Brain pericyte (primary cell): ENCODE measurements at regions not wholly inside any gene's neighbourhood (a gene's known extent, or its start where the extent isn't known, plus 50 kb on each side); places are given as distances from the start of the nearest gene placed in this dataset.

Source experiments
- DNase-seq: peaks from one replicate; pipeline ENCODE4 v3.0.0-alpha.2; 2012; ENCODE audit warnings: low read depth, low spot score

GRCh38 chr9:86731511-86732063, 215.7 kb downstream of the GAS1 start:
- DNase-seq = no peak

DNA sequence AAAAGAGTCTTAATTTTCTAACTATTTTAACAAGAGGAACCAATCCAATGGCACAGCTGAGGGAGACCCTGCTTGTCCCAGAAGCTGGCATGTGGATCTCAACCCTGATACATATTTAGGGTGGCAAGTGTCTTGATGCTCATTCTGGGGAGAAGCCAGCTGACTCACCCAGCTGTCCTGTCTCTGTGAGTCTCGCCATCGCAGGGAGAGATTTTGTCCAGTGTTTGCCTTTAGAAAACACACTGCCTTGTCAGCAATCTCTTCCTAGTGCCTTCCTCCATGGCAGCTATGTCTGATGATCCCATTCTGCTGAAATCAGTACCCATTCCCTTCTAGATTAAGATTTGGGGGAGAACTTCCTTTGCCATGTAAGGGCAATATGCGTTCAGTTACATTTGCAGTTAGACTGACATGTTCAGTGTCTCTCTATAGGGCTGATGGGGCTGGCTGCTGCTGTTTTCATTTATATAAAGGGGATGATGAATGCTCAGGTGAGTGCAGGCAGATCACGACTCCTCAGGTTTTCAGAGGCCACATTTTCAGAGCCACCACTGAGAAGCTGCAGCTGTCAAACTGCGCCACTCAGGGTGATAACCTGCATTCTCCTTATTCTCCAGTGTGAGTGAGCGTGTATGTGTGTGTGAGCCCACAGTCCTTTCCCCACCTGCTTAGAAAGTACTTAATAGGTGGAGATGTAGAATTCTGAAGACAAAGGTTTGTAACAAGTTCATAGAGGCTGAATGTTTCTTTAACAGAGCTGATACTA, 217.0 kb downstream of the GAS1 start:
- DNase-seq = no peak

GRCh38 chr9:86724529-86724928, 222.8 kb downstream of the GAS1 start:
- DNase-seq = no peak

DNA sequence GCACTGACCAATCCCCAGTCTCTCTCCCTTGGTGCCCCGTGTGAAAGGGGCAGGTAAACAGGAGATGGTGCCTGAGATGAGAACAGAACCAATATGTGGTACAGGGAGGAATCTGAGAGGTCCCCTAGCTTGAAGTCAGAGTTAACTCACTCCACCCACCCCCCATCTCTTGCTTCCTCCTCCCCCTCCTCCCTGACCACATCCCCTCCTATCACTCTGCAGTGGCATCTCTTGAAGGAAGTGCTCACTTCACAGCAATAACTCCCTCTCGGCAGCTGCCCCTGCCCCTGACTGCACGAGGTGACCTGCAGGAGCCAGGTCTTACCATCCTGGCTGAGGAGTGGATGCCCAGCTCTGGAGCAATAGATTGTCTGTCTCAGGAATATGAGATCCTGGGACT, 224.0 kb downstream of the GAS1 start:
- no peak for DNase-seq

GRCh38 chr9:86722706-86723075, 224.6 kb downstream of the GAS1 start:
- no peak for DNase-seq

DNA sequence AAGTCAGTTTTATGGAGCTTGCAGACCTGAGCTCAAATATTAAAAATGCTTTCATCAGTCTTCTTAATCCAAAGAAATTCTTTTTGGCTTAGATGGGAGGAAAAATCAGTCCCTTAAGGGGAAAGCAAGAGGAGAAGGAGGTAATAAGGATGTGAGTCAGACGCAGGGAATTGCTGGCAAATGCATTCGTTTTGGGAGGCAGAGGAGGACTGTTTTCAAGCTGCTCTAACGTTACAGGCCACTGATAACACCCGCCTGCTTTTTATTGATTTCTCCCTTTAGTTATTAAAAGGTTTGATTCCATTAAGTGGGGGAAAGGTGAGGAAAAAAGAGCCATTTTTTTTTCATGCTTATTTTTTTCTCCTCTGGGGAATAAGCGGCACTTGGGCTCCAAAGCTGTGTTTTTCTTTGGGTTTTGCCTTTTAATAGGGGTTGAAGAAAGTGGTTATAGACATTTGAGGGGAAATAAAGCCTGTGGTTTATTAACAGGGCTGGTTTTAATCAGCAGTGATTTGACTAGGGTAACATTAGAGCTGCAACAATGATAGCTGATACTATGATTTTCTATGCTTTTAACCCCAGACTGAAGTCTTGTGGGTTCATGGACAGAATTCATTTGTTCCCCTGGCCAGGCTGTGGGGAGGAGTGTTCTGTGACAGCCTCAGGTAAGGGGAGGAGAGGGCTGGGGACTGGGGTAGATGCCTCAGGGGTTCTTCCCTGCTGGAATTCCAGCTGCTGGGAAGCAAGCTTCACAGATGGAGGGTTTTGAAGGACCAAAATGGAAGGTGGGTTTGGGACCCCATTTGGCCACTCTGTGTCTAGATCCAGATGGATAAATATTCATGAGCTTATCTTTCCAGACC, 225.2 kb downstream of the GAS1 start:
- peak; percentile 18 for DNase-seq

- DNase-seq = no peak
Observed at GRCh38 chr9:86721226-86721781, 226.0 kb downstream of the GAS1 start.

DNA sequence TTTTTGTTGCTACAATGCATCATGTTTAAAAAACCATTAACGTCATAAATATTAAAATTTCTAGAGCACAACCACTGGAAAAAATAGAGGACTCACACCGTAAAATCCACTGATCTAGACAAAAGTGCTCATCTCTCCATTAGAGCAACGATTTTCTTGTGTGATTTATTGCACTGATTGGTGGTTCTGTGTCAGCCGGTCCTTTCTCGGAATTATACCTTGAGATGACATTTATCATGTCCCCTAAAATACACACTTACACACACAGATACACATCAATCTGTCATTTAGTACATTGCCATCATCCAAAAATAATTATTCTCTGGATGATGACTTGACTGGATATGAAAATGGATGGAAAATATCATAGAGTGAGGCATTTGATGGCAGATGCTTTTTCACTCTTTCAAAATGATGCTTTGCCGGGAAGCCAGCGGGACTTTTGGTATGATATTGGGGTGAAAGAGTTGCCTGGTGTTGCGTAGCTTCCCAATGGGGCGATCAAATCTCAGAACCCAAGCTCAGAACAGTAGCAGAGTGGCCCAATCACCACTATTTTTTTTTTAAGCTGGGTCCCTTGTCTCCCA, 226.6 kb downstream of the GAS1 start:
- no peak for DNase-seq

DNA sequence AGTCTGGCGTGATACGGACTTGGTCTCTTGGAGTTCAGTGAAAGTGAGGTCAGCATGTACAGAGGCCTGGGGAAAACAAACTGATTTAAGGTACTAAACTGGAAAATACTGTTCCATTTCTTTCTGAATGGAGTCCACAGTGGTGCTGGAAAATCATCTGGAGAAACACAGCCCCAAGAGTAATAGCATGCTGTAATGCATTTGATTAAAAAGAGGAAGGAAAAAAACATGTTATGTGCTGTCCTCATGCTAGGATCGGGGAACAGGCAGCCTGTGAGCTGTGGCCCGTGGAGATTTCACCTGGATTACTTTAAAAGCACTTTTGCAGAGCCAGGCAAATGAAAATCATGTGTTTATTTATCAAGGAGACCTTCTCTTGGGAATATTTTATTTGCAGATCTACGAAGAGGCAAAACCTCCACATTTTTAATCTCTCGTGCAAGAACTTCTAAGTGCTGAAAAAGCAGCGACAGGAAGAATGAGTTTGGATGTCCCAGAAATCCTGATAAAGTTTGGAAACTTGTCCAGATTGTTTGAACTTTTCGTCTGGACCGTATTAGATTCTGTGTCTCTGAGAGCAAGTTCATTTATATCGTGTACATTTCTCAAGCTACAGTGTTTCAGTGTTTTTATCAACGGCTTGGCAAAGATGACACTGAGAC, 228.8 kb downstream of the GAS1 start:
- DNase-seq = no peak

DNA sequence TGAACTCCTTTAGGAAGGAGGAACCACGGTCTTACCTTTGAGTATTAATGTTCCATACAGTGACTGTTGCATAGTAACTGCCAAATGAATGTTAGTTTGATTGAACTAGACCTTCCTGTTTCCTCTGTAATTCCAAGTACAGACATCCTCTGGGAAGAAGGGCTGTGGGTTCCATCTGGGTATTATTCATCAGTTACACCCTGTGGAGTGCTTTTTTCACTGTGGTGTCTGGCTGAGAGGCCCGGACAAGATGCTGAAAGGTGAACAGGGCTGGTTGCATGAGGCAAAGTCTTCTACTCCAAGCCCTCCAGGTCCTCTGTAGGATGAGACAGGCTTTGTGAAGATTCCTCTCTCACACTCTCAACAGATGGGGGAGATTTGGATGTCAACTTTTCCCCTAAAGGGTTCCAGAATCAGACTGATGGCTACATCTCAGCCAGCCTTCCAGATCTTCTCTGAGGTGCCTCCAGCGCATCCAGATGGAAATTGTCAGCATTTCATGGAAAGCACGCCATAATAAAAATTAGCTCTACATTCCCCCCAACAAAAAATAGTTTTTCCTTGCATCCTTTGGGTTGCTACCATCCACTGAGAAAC, 230.9 kb downstream of the GAS1 start:
- no peak for DNase-seq

- DNase-seq = no peak
Observed at GRCh38 chr9:86714999-86715398, 232.3 kb downstream of the GAS1 start.

DNA sequence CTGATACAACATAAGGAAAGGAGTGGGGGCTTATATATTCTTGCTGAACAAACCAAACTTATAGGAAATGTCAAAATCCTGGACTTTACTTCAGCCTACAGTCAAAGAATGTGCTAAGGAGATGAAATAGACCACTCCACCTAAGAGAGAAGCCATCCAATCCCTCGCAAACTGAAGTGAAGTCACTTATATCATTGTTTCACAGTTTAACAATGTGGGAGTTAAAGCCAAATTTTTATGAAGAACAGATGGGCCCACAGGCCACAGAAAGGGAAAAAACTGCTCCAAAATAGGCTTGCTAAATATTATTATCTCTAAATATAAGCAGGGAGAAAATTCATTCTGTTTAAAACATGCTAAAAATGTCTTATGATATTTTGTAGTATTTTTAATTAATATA, 233.3 kb downstream of the GAS1 start:
- DNase-seq = no peak

- DNase-seq = no peak
Observed at GRCh38 chr9:86713470-86713869, 233.8 kb downstream of the GAS1 start.

DNA sequence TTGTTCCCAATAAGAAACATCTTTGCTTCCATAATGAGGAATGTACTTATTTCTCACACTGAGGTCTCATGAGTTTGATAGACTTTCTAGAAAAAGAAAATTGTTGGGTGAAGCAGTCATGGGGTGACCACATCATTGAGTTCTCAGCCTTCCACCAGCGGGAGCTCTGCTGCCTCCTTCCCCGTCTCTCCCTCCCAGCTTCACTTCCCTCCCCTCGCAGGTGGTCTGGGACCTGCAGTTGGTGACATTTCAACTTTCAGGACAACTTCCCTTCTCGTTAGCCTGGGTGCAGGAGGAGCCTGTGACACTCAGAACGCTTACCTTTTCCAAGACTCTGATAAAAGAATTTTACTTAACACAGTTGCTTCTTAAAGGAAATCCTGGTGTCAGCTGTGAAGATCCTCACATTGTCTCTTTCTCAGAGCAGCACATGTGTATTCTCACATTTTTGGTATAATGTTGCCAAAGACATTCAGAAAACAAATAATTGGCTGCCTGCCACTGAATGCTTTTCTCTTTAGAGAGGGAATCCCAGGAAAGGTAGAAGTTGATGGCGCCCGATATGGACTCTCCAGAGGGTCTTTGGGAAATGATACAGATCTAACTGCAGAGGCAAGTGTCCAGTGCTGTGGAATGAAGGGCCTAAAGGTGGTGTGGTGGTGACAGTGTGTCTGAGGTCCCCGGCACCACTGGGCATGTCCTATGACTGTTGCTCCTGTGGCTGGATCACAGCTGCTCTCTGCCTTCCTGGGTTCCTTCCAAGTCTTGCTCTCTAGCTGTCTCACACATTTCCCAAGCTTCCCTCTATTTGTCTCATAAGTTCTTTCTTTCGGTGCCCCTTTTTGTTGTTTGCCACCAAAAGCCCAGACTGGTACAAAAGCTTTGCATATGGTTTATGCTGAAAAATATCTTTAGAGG, 238.1 kb downstream of the GAS1 start:
- no peak for DNase-seq

GRCh38 chr9:86707932-86708510, 239.3 kb downstream of the GAS1 start:
- DNase-seq = no peak

DNA sequence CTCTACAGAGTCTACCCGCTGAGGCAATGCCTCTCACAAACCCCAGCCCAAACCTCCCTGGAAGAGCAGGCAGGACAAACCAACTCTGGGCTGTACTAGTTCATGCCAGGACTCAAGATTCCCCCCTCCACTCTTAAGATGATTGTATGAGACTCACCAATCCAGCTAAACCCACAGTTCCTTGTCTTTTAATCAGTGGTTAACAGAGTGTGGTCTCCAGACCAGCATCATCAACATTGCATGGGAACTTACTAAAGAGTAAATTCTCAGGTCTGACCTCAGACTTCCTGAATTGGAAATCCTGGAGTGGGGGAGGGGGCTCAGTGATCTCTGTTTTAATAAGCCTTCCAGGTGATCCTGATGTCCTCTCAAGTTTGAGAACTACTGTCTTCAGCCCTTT, 240.9 kb downstream of the GAS1 start:
- no peak for DNase-seq

DNA sequence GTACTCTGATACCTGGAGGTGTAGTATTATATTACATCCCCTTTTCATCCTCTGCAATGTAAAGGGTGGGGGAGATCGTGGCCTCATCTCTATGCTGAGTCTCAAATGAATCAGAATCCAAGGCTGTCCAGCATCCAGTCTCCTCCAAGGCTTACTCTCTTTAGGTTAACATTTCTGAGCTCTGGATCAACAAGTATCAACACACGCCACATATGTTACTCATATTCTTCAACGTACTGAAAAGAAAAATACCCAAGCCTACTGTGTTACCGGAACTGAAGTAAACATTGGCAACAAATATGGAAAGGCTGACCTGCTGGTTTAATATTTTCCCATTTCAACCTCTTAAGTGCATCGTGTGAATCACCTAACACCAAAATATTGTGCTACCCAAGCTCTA, 241.8 kb downstream of the GAS1 start:
- DNase-seq = no peak

- no peak for DNase-seq
Observed at GRCh38 chr9:86703346-86703745, 244.0 kb downstream of the GAS1 start.

- DNase-seq = no peak
Observed at GRCh38 chr9:86700629-86701028, 246.7 kb downstream of the GAS1 start.

DNA sequence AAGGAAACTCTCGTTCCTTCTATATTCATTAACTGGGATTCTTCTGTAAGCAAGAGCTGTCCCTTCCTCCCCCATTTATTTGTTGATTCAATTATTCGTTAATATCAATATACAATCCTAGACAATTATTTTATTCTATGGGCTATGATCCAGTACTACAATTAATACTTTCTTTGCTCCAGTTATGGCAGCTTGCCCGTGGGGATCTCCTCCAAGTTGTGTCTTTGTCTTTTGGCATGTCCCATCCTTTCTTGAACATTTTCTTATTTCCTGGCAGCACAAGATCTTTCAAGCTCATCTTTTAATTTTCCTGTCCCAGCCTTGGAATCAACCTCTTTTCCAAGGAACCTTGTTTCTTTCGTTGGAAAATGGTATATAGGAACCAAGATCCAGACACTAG, 249.3 kb downstream of the GAS1 start:
- DNase-seq = no peak
